ENCODE measurements at regions not wholly inside any gene's neighbourhood (a gene's known extent, or its start where the extent isn't known, plus 50 kb on each side); places are given as distances from the start of the nearest gene placed in this dataset.

DNA sequence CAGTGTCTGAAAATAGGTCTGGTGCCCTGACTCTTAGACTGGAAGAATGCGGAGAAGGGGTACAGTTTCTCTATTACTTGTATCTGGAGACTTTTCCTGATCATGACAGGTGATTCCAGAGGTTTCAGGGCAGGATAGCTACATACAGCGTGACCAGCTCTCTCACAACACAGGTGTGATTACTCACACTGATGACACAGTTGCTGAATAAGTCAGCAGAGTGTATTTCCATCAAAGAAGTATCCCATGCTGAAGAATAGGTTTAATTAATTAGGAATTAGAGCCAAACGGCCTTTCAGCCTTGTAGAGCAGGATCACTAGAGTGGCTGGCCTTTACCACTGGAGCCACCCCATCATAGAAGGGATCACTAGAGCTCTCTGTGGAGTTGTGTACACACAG, 298.6 kb downstream of the LMX1A start:
- ChIA-PET POLR2A (no interaction called here), CTCF (no interaction called here)
- FAIRE-seq: no peak

More for the DNA sequence above, 298.6 kb downstream of the LMX1A start:
- Histone ChIP-seq H3K4me1 (ENCODE audit: control insufficient read depth, extremely low read depth, insufficient read depth, low read length) (no peaks in the 10 kb centered on the region), H3K9me1 (replicated peaks; ENCODE audit: control insufficient read depth, extremely low read depth, insufficient read depth, low read length) (no peaks in the 10 kb centered on the region), H3K4me2 (ENCODE audit: insufficient read depth, low read length) (no peak overlapping the region), H3K9me3 (replicated peaks; ENCODE audit: control insufficient read depth, insufficient read depth, low read length) (no peaks in the 10 kb centered on the region), H3K9ac (replicated peaks; ENCODE audit: extremely low read depth, insufficient read depth, low read length) (no peak overlapping the region), H2AFZ (ENCODE audit: low read depth, low read length) (no peak overlapping the region), H4K20me1 (replicated peaks; ENCODE audit: control insufficient read depth, extremely low read depth, insufficient read depth, low read length) (no peaks in the 10 kb centered on the region), H3K4me3 (replicated peaks in 1 of 3; ENCODE audit: insufficient read depth in 1 of 3, low read depth in 1 of 3, low read length in 3 of 3) (no peak overlapping the region), H3K27ac (ENCODE audit: insufficient read depth, low read depth, low read length) (no peak overlapping the region), H3K27me3 (ENCODE audit: control insufficient read depth in 2 of 2, insufficient read depth in 2 of 2, low read length in 2 of 2) (no peaks in the 10 kb centered on the region), H3K36me3 (ENCODE audit: control insufficient read depth in 2 of 2, extremely low read depth in 1 of 2, insufficient read depth in 2 of 2, low read length in 2 of 2) (no peaks in the 10 kb centered on the region), H3K79me2 (ENCODE audit: control insufficient read depth, insufficient read depth, low read length) (no peaks in the 10 kb centered on the region)
- intact Hi-C loops (cut with micrococcal nuclease): no loop called here
- DNase-seq (ENCODE audit: low read depth, low spot score): no peak
- dilution Hi-C loops (cut with MboI; ENCODE audit: extremely low pct_ligation_motif_present, low sequenced_read_pairs): no loop called here
- no TSS peak for BruUV-seq (replicated peaks)
- no peak for TF ChIP-seq GATA2 (IDR thresholded peaks at IDR 0.05; ENCODE audit: insufficient read depth, insufficient read length, low read depth, low read length)
- no peak for TF ChIP-seq EZH2 (IDR thresholded peaks at IDR 0.05; ENCODE audit: borderline replicate concordance, low read depth, low read length, severe bottlenecking)
- TF ChIP-seq, protein P1, sequence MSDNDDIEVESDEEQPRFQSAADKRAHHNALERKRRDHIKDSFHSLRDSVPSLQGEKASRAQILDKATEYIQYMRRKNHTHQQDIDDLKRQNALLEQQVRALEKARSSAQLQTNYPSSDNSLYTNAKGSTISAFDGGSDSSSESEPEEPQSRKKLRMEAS (IDR thresholded peaks at IDR 0.05; ENCODE audit: insufficient read depth, insufficient read length): no peak
- TF ChIP-seq MYC (IDR thresholded peaks at IDR 0.05; ENCODE audit: low read depth, low read length): no peak
- no peak for TF ChIP-seq POLR2A (IDR thresholded peaks at IDR 0.05; ENCODE audit: low read depth, low read length)
- TF ChIP-seq FOS (IDR thresholded peaks at IDR 0.05; ENCODE audit: borderline replicate concordance, insufficient read depth, low read length): no peak
- TF ChIP-seq, protein P2, sequence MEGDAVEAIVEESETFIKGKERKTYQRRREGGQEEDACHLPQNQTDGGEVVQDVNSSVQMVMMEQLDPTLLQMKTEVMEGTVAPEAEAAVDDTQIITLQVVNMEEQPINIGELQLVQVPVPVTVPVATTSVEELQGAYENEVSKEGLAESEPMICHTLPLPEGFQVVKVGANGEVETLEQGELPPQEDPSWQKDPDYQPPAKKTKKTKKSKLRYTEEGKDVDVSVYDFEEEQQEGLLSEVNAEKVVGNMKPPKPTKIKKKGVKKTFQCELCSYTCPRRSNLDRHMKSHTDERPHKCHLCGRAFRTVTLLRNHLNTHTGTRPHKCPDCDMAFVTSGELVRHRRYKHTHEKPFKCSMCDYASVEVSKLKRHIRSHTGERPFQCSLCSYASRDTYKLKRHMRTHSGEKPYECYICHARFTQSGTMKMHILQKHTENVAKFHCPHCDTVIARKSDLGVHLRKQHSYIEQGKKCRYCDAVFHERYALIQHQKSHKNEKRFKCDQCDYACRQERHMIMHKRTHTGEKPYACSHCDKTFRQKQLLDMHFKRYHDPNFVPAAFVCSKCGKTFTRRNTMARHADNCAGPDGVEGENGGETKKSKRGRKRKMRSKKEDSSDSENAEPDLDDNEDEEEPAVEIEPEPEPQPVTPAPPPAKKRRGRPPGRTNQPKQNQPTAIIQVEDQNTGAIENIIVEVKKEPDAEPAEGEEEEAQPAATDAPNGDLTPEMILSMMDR (IDR thresholded peaks at IDR 0.05; ENCODE audit: extremely low read depth in 1 of 2, insufficient read depth in 1 of 2, low read depth in 1 of 2, low read length in 2 of 2): no peak
- TF ChIP-seq POLR2AphosphoS5 (IDR thresholded peaks at IDR 0.05; ENCODE audit: insufficient read depth, low read depth, low read length): no peak
- no peak for TF ChIP-seq JUN (IDR thresholded peaks at IDR 0.05; ENCODE audit: borderline replicate concordance, insufficient read depth, insufficient read length, low read depth)

Measured in endothelial cell of umbilical vein (primary cell).